Tibial artery (tissue), 4 donors: ENCODE measurements at regions not wholly inside any gene's neighbourhood (a gene's known extent, or its start where the extent isn't known, plus 50 kb on each side); places are given as distances from the start of the nearest gene placed in this dataset.

Experiments
- DNase-seq, 2 donors: peaks; one replicate each; pipeline ENCODE4 v3.0.0-alpha.2; 2019
- H3K27ac ChIP-seq, 2 donors: fragments of 200-600 bp; sonication (generic) in 1 of 2; 1 replicate in 1 of 2; 2 replicates in 1 of 2; pipeline ENCODE4 v1.5.1; 2018 to 2019; ENCODE audit warnings: mild to moderate bottlenecking in 1 of 2
- H3K27me3 ChIP-seq, 2 donors: fragments of 200-600 bp; sonication (generic) in 1 of 2; one replicate each; pipeline versions ENCODE4 v1.5.1 to v1.6.0; 2016 to 2019
- H3K36me3 ChIP-seq, 3 donors: fragments of 200-600 bp; sonication (generic) in 2 of 3; one replicate each; pipeline ENCODE4 v1.5.1; 2016 to 2019; ENCODE audit warnings: mild to moderate bottlenecking in 2 of 3
- H3K4me1 ChIP-seq, 4 donors: fragments of 200-600 bp; sonication (generic) in 2 of 4; 1 replicate in 3 of 4; 2 replicates in 1 of 4; pipeline ENCODE4 v1.5.1; 2016 to 2019
- H3K4me3 ChIP-seq, 2 donors: fragments of 200-600 bp; sonication (generic) in 1 of 2; 1 replicate in 1 of 2; 2 replicates in 1 of 2; pipeline ENCODE4 v1.5.1; 2018 to 2019; ENCODE audit warnings: mild to moderate bottlenecking in 2 of 2
- H3K9me3 ChIP-seq, 3 donors: fragments of 200-600 bp; sonication (generic) in 1 of 3; one replicate each; pipeline ENCODE4 v1.5.1; 2016 to 2019
- intact Hi-C: fragments of 100-400 bp; cut with DNase I; formaldehyde crosslinking; loops from one replicate; pipeline ENCODE4 v1.15.0; 2023; ENCODE audit warnings: low total_unique reads
- TF ChIP-seq, protein P1 (sequence below), 2 experiments: fragments of 200-600 bp in 1 of 2; fragments of 450-650 bp in 1 of 2; IDR thresholded peaks; one replicate each; pipeline ENCODE4 v1.5.1; 2017 to 2019; ENCODE audit warnings: antibody characterized with exemption in 2 of 2, mild to moderate bottlenecking in 1 of 2, moderate library complexity in 1 of 2

- no peaks in the 10 kb centered on the region for H3K27me3 ChIP-seq
- no peak overlapping the region for H3K27ac ChIP-seq
- intact Hi-C loops: no loop called here
- no peaks in the 10 kb centered on the region for H3K36me3 ChIP-seq
- no peaks in the 10 kb centered on the region for H3K9me3 ChIP-seq
- no peak for DNase-seq
- no peaks in the 10 kb centered on the region for H3K4me1 ChIP-seq
- TF ChIP-seq, protein P1, sequence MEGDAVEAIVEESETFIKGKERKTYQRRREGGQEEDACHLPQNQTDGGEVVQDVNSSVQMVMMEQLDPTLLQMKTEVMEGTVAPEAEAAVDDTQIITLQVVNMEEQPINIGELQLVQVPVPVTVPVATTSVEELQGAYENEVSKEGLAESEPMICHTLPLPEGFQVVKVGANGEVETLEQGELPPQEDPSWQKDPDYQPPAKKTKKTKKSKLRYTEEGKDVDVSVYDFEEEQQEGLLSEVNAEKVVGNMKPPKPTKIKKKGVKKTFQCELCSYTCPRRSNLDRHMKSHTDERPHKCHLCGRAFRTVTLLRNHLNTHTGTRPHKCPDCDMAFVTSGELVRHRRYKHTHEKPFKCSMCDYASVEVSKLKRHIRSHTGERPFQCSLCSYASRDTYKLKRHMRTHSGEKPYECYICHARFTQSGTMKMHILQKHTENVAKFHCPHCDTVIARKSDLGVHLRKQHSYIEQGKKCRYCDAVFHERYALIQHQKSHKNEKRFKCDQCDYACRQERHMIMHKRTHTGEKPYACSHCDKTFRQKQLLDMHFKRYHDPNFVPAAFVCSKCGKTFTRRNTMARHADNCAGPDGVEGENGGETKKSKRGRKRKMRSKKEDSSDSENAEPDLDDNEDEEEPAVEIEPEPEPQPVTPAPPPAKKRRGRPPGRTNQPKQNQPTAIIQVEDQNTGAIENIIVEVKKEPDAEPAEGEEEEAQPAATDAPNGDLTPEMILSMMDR (IDR thresholded peaks at IDR 0.05): no peak
- H3K4me3 ChIP-seq: no peak overlapping the region
Measured at GRCh38 chrX:20409991-20410390, 143.3 kb upstream of the RPS6KA3 start.

DNA sequence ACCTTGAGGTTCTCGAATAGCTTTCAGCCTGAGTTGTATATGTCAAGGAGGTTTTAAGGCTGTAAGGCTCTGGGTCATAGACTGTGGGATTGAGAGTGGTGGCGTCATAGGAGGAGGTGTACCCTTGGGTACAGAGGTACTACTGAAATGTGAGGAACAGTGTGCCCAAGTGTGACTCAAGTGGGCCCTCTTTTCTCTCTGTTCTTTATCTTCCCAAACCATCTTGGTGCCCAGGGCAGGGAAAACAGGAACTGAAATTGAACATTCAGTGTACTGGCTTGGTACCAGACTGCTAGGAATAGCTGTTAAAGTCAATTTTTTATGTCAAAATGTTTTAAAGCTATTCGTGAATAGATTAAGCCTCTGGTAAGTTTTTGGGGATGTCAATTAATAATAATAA lies 136.2 kb upstream of the RPS6KA3 start:
- TF ChIP-seq, protein P1 (IDR thresholded peaks at IDR 0.05): no peak
- intact Hi-C loops: no loop called here
- Histone ChIP-seq H3K9me3 (no peaks in the 10 kb centered on the region), H3K27ac (no peak overlapping the region), H3K27me3 (no peaks in the 10 kb centered on the region), H3K36me3 (no peaks in the 10 kb centered on the region), H3K4me1 (no peaks in the 10 kb centered on the region), H3K4me3 (no peak overlapping the region)
- no peak for DNase-seq

GRCh38 chrX:20399728-20400414 lies 133.2 kb upstream of the RPS6KA3 start:
- H3K4me3 ChIP-seq: no peak overlapping the region
- no peaks in the 10 kb centered on the region for H3K27me3 ChIP-seq
- intact Hi-C loops: no loop called here
- TF ChIP-seq, protein P1 (IDR thresholded peaks at IDR 0.05): no peak
- no peaks in the 10 kb centered on the region for H3K4me1 ChIP-seq
- no peak overlapping the region for H3K27ac ChIP-seq
- H3K9me3 ChIP-seq: no peaks in the 10 kb centered on the region
- no peaks in the 10 kb centered on the region for H3K36me3 ChIP-seq
- DNase-seq: no peak

DNA sequence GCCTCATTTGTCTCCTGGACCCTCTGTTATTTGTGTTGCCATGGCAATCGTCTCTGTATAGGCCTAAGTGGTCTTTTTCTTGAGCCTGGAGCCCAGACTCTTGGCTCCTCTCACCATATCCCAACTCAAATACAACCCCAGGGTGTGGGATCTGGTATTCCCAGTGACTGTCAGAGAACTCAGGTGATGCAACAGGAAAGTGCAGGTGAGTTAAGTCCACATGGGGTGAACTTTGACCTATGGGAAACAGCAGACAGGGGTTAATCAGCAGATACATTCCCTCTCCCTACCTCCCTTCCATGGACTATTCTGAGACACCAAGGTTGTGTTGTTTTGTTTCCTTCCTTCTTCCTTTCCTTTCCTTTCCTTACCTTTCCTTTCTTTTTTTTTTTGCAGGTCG lies 130.9 kb upstream of the RPS6KA3 start:
- TF ChIP-seq, protein P1 (IDR thresholded peaks at IDR 0.05): no peak
- H3K4me1 ChIP-seq: no peaks in the 10 kb centered on the region
- no peak overlapping the region for H3K27ac ChIP-seq
- intact Hi-C loops: no loop called here
- H3K4me3 ChIP-seq: no peak overlapping the region
- H3K36me3 ChIP-seq: no peaks in the 10 kb centered on the region
- no peak for DNase-seq
- no peaks in the 10 kb centered on the region for H3K27me3 ChIP-seq
- no peaks in the 10 kb centered on the region for H3K9me3 ChIP-seq

DNA sequence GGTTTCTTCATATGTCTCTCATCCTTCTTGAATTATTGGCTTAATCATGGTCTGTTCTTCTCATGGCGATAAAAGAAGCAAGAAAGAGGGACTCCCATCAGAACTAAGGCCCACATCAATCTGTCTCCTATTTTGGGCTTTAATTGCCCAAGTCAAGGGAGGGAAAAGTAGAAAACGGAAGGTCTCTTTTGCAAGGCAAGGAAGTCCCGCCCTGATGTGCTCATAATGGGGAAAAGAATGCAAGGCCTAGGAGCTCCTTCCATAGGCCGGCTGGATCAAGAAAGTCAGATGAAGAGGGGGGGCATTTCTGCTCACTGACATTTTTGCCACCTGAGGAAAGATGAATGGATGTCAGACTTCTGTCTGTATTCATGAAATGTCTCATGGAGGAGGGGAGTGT lies 127.7 kb upstream of the RPS6KA3 start:
- TF ChIP-seq, protein P1 (IDR thresholded peaks at IDR 0.05): no peak
- Histone ChIP-seq H3K4me1 (no peaks in the 10 kb centered on the region), H3K9me3 (no peaks in the 10 kb centered on the region), H3K36me3 (no peaks in the 10 kb centered on the region), H3K4me3 (no peak overlapping the region), H3K27me3 (no peaks in the 10 kb centered on the region), H3K27ac (no peak overlapping the region)
- intact Hi-C loops: no loop called here
- no peak for DNase-seq

- intact Hi-C loops: no loop called here
- DNase-seq: no peak
- Histone ChIP-seq H3K9me3 (no peaks in the 10 kb centered on the region), H3K4me1 (no peaks in the 10 kb centered on the region), H3K27ac (no peak overlapping the region), H3K27me3 (no peaks in the 10 kb centered on the region), H3K36me3 (no peaks in the 10 kb centered on the region), H3K4me3 (no peak overlapping the region)
- TF ChIP-seq, protein P1 (IDR thresholded peaks at IDR 0.05): no peak
Measured at GRCh38 chrX:20393944-20394343, 127.2 kb upstream of the RPS6KA3 start.
